A673 (cell line): ENCODE measurements at regions not wholly inside any gene's neighbourhood (a gene's known extent, or its start where the extent isn't known, plus 50 kb on each side); places are given as distances from the start of the nearest gene placed in this dataset.

Experiments
- BruUV-seq: library from RNA; stranded (reverse); fragments of 400-500 nt; replicated peaks from 2 replicates; lab custom pipeline; 2021; lab: Mats Ljungman, UMichigan
- CTCF ChIA-PET: fragments of 300-600 bp; sonication (Branson Sonifier 250); formaldehyde crosslinking; loops from one replicate; lab custom pipeline; 2022; ENCODE audit warnings: antibody characterized with exemption; lab: Charles Lee
- POLR2A ChIA-PET: fragments of 300-600 bp; sonication (Branson Sonifier 250); formaldehyde crosslinking; loops from one replicate; lab custom pipeline; 2022; ENCODE audit warnings: antibody characterized with exemption; ENCODE audit not compliant: low non-redundant PET; lab: Charles Lee
- DNase-seq: peaks from one replicate; pipeline ENCODE4 v3.0.0-alpha.2; 2015; ENCODE audit warnings: low spot score
- H3K27ac ChIP-seq: fragments of 200-600 bp; sonication (generic); 2 replicates; pipeline ENCODE4 v1.5.1; 2016; ENCODE audit warnings: mixed run types, low read depth, mild to moderate bottlenecking, mixed read lengths, antibody characterized with exemption, low read length; ENCODE audit not compliant: poor library complexity, severe bottlenecking
- H3K27me3 ChIP-seq: fragments of 200-600 bp; sonication (generic); replicated peaks from 2 replicates; pipeline ENCODE4 v1.6.1; 2017; ENCODE audit warnings: mixed run types, low read depth, mild to moderate bottlenecking, mixed read lengths, antibody characterized with exemption, low read length; ENCODE audit not compliant: insufficient read depth, poor library complexity
- H3K36me3 ChIP-seq: fragments of 200-600 bp; sonication (generic); 2 replicates; pipeline ENCODE4 v1.6.1; 2016; ENCODE audit warnings: mixed run types, mild to moderate bottlenecking, mixed read lengths, antibody characterized with exemption, low read length; ENCODE audit not compliant: insufficient read depth, poor library complexity, severe bottlenecking
- H3K4me1 ChIP-seq: fragments of 200-600 bp; sonication (generic); 2 replicates; pipeline ENCODE4 v1.6.1; 2017; ENCODE audit warnings: mixed run types, mild to moderate bottlenecking, mixed read lengths, antibody characterized with exemption, low read length; ENCODE audit not compliant: insufficient read depth, poor library complexity, severe bottlenecking
- H3K4me3 ChIP-seq: fragments of 200-600 bp; sonication (generic); 2 replicates; pipeline ENCODE4 v1.5.1; 2016; ENCODE audit warnings: low read depth, mixed run types, mild to moderate bottlenecking, mixed read lengths, low read length; ENCODE audit not compliant: poor library complexity, severe bottlenecking
- H3K9me3 ChIP-seq: fragments of 200-600 bp; sonication (generic); 2 replicates; pipeline ENCODE4 v1.6.1; 2016; ENCODE audit warnings: mixed run types, low read depth, mild to moderate bottlenecking, mixed read lengths, antibody characterized with exemption, low read length; ENCODE audit not compliant: poor library complexity, severe bottlenecking
- EZH2 ChIP-seq: fragments of 200-600 bp; sonication (generic); IDR thresholded peaks from 2 replicates; pipeline ENCODE4 v1.6.1; 2017; ENCODE audit warnings: borderline replicate concordance, low read depth, mild to moderate bottlenecking, mixed read lengths, antibody characterized with exemption, low read length; ENCODE audit not compliant: poor library complexity, severe bottlenecking
- intact Hi-C: fragments of 100-400 bp; cut with micrococcal nuclease; formaldehyde crosslinking; loops from one replicate; pipeline ENCODE4 v1.10.0; 2022; ENCODE audit not compliant: unreplicated experiment
- TF ChIP-seq, protein P1 (sequence below): fragments of 300-800, 200-600 bp; sonication (generic); conservative IDR thresholded peaks from 2 replicates; pipeline ENCODE4 v1.5.1; 2017; ENCODE audit warnings: low read depth, mild to moderate bottlenecking, antibody characterized with exemption, low read length, moderate library complexity, mixed read lengths

DNA sequence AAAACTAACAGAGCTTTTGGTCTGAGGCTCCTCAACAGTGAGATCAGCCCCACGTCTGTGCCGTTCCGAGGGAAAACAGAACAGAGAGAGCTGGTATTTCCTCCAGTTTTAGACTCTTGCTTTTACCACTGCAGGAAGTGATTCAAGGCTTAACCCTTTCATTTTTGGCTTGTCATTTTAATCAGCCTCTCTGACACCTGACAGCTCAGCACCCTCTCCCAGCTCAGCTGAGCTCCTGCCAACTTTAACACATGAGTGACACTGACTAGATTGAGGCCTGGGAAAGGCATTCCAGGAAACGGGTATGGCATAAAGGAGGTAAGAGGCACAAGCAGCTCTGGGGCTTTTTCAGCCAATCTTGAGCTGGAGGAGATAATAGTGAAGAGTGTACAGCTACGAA lies 239.4 kb upstream of the SKOR2 start:
- Histone ChIP-seq H3K27me3 (peaks cover 25% of the 10 kb centered on the region), H3K4me1 (no peaks in the 10 kb centered on the region), H3K27ac (no peak overlapping the region), H3K9me3 (no peaks in the 10 kb centered on the region), H3K4me3 (no peak overlapping the region), H3K36me3 (no peaks in the 10 kb centered on the region)
- no peak for TF ChIP-seq EZH2
- TF ChIP-seq, protein P1, sequence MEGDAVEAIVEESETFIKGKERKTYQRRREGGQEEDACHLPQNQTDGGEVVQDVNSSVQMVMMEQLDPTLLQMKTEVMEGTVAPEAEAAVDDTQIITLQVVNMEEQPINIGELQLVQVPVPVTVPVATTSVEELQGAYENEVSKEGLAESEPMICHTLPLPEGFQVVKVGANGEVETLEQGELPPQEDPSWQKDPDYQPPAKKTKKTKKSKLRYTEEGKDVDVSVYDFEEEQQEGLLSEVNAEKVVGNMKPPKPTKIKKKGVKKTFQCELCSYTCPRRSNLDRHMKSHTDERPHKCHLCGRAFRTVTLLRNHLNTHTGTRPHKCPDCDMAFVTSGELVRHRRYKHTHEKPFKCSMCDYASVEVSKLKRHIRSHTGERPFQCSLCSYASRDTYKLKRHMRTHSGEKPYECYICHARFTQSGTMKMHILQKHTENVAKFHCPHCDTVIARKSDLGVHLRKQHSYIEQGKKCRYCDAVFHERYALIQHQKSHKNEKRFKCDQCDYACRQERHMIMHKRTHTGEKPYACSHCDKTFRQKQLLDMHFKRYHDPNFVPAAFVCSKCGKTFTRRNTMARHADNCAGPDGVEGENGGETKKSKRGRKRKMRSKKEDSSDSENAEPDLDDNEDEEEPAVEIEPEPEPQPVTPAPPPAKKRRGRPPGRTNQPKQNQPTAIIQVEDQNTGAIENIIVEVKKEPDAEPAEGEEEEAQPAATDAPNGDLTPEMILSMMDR: no peak
- no TSS peak for BruUV-seq
- no peak for DNase-seq
- CTCF ChIA-PET: no interaction called here
- intact Hi-C loops: no loop called here
- POLR2A ChIA-PET: no interaction called here

DNA sequence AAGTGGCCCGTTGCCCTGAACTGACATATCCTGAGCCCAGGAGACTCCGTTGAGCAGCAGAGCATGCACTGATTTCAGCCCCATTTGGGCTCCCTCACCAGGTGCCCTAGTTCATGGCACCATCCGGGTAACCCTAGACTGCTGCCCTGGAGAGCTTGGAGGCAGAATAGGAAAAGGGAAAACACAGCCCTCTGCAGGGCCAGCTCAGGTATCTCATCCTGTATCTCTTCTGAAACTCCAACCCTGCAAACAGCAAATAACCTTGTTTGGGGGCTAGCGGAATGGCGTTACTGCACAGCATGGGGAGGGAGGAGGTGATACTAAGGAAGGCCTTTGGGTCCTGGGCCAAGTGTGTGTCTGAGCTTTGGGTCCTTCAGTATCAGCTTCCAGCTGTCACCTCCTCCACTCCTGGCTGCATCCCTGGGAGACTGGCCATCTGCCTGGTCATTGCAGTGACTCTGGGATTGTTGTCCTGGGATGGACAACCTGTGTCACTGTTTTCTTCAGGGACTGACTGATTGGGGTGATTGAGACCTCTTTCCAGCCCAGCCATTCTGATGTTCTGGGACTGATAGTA lies 233.8 kb upstream of the SKOR2 start:
- H3K9me3 ChIP-seq: no peaks in the 10 kb centered on the region
- H3K27ac ChIP-seq: no peak overlapping the region
- TF ChIP-seq, protein P1: no peak
- TF ChIP-seq EZH2: no peak
- ChIA-PET CTCF (no interaction called here), POLR2A (no interaction called here)
- no peaks in the 10 kb centered on the region for H3K4me1 ChIP-seq
- no peaks in the 10 kb centered on the region for H3K36me3 ChIP-seq
- no peak overlapping the region for H3K4me3 ChIP-seq
- BruUV-seq: no TSS peak
- no peak for DNase-seq
- intact Hi-C loops: no loop called here
- H3K27me3 ChIP-seq: peaks cover 62% of the 10 kb centered on the region

DNA sequence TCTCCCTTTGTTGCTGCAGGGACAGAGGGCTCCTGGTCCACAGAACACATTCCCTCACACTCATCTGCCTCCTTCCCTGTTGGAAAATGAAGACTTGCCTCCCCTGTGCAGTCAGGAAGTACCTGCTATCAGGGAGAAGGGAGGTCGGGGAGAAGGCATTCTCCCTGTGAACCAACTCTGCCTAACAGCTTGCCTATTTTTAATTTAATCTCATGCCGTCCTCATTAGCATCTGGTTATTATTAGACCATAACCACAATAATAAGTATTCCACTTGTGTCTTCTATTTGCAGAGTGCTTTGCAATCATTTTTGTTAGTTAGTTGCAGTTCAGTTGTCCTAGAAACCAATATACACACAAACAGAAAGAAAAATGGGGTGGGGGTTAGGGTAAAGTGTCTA lies 232.6 kb upstream of the SKOR2 start:
- H3K9me3 ChIP-seq: no peaks in the 10 kb centered on the region
- no peak for DNase-seq
- H3K27me3 ChIP-seq: peaks cover 66% of the 10 kb centered on the region
- CTCF ChIA-PET: no interaction called here
- H3K4me1 ChIP-seq: no peaks in the 10 kb centered on the region
- no peak overlapping the region for H3K27ac ChIP-seq
- H3K4me3 ChIP-seq: no peak overlapping the region
- POLR2A ChIA-PET: no interaction called here
- no peaks in the 10 kb centered on the region for H3K36me3 ChIP-seq
- intact Hi-C loops: no loop called here
- TF ChIP-seq EZH2: no peak
- TF ChIP-seq, protein P1: no peak
- no TSS peak for BruUV-seq
